Mesothelial cell of epicardium (in vitro differentiated cells): ENCODE measurements at regions not wholly inside any gene's neighbourhood (a gene's known extent, or its start where the extent isn't known, plus 50 kb on each side); places are given as distances from the start of the nearest gene placed in this dataset.

Source experiments
- DNase-seq, 2 experiments: peaks; one replicate each; pipeline ENCODE4 v3.0.0; 2021; ENCODE audit warnings: low spot score in 2 of 2; ENCODE audit not compliant: unreplicated experiment in 2 of 2
- H3K27ac Mint-ChIP-seq: 2 replicates; pipeline ENCODE4 v1.8.0; 2021; ENCODE audit warnings: mixed read lengths
- H3K27me3 Mint-ChIP-seq: 2 replicates; pipeline ENCODE4 v1.8.0; 2021; ENCODE audit warnings: low read depth, mixed read lengths
- H3K36me3 Mint-ChIP-seq: 2 replicates; pipeline ENCODE4 v1.8.0; 2021; ENCODE audit warnings: mixed read lengths
- H3K4me1 Mint-ChIP-seq: 2 replicates; pipeline ENCODE4 v1.8.0; 2021; ENCODE audit warnings: mixed read lengths
- H3K4me3 Mint-ChIP-seq: 2 replicates; pipeline ENCODE4 v1.8.0; 2021; ENCODE audit warnings: mild to moderate bottlenecking, moderate library complexity, mixed read lengths
- H3K9me3 Mint-ChIP-seq: 2 replicates; pipeline ENCODE4 v1.8.0; 2021; ENCODE audit warnings: mixed read lengths
- TF ChIP-seq, protein P1 (sequence below): fragments of 200-600 bp; sonication (generic); IDR thresholded peaks from one replicate; pipeline ENCODE4 v1.5.0; 2021; ENCODE audit warnings: antibody characterized with exemption; ENCODE audit not compliant: unreplicated experiment

DNA sequence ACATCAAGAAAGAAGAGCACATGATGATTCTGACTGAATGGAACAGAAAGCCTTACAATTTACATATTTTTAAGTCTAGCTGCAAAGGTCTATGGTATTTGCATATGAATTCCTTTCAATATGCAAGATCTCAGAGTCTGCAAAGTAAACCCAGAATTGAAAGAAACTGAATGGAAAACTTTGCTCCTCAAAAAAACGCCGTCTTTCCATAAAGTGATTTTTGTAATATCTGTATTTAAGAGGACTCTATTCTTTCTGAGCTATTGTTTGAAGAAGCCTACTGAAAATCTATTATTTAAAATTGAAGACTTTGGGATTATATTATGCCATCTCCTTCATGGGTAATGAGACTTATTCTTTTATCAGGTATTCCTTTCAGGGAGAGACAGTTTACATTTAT is 1894.4 kb downstream of the STIM2 start:
- no peak overlapping the region for H3K27ac Mint-ChIP-seq

DNA sequence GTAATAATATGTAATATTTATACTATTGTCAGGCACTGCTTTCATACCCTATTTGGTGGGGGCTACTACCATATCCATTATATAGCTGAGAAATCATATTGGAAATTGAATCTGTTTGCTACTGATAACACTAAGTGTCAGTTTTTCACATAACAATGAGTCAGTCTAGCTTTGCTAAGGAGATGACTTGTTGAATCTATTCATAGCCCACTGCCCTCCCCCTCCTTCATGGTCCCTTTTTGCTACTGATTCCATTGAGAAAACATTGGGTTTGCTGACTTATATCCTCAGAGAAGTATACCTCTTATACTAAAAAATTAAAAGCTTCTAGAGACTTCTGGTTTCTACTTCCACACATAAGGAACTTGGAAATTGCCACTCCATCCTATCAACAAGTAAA is 1898.4 kb downstream of the STIM2 start:
- Mint-ChIP-seq H3K27me3 (no peaks in the 10 kb centered on the region), H3K36me3 (no peaks in the 10 kb centered on the region), H3K9me3 (peaks cover 8% of the 10 kb centered on the region), H3K27ac (no peak overlapping the region), H3K4me3 (no peak overlapping the region), H3K4me1 (peaks cover 3% of the 10 kb centered on the region)
- TF ChIP-seq, protein P1, sequence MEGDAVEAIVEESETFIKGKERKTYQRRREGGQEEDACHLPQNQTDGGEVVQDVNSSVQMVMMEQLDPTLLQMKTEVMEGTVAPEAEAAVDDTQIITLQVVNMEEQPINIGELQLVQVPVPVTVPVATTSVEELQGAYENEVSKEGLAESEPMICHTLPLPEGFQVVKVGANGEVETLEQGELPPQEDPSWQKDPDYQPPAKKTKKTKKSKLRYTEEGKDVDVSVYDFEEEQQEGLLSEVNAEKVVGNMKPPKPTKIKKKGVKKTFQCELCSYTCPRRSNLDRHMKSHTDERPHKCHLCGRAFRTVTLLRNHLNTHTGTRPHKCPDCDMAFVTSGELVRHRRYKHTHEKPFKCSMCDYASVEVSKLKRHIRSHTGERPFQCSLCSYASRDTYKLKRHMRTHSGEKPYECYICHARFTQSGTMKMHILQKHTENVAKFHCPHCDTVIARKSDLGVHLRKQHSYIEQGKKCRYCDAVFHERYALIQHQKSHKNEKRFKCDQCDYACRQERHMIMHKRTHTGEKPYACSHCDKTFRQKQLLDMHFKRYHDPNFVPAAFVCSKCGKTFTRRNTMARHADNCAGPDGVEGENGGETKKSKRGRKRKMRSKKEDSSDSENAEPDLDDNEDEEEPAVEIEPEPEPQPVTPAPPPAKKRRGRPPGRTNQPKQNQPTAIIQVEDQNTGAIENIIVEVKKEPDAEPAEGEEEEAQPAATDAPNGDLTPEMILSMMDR = no peak
- no peak for DNase-seq

More for the DNA sequence above, 1894.4 kb downstream of the STIM2 start:
- no peak for DNase-seq
- Mint-ChIP-seq H3K4me1 (peaks cover 3% of the 10 kb centered on the region), H3K27me3 (no peaks in the 10 kb centered on the region), H3K36me3 (no peaks in the 10 kb centered on the region), H3K9me3 (no peaks in the 10 kb centered on the region), H3K4me3 (no peak overlapping the region)
- TF ChIP-seq, protein P1 = no peak

DNA sequence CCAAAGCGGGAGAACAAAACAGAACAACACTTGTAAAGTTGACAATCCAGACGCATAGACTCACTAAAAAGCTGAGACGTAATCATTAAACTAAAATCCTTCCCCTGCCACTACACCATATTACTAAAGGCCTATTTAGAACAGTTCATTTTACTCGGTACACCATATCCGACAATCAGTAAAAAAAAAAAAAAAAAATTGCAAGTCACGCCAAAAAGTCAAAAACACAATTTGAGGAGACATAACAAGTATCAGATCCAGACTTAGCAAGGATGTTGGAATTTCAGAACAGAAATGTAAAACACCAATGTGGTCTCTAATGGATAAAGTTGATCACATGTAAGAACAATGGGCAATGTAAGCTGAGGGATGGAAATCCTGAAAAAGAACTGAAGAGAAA is 1899.4 kb downstream of the STIM2 start:
- DNase-seq = no peak
- peaks cover 11% of the 10 kb centered on the region for H3K9me3 Mint-ChIP-seq
- no peaks in the 10 kb centered on the region for H3K36me3 Mint-ChIP-seq
- no peaks in the 10 kb centered on the region for H3K27me3 Mint-ChIP-seq
- no peak overlapping the region for H3K27ac Mint-ChIP-seq
- no peaks in the 10 kb centered on the region for H3K4me1 Mint-ChIP-seq
- no peak overlapping the region for H3K4me3 Mint-ChIP-seq
- TF ChIP-seq, protein P1 = no peak

- H3K27ac Mint-ChIP-seq = no peak overlapping the region
- no peak overlapping the region for H3K4me3 Mint-ChIP-seq
- no peaks in the 10 kb centered on the region for H3K36me3 Mint-ChIP-seq
- no peak for DNase-seq
- H3K27me3 Mint-ChIP-seq = no peaks in the 10 kb centered on the region
- TF ChIP-seq, protein P1 = no peak
- peaks cover 14% of the 10 kb centered on the region for H3K9me3 Mint-ChIP-seq
- peaks cover 26% of the 10 kb centered on the region for H3K4me1 Mint-ChIP-seq
These were observed 1911.4 kb downstream of the STIM2 start for GRCh38 chr4:28772066-28772465.

DNA sequence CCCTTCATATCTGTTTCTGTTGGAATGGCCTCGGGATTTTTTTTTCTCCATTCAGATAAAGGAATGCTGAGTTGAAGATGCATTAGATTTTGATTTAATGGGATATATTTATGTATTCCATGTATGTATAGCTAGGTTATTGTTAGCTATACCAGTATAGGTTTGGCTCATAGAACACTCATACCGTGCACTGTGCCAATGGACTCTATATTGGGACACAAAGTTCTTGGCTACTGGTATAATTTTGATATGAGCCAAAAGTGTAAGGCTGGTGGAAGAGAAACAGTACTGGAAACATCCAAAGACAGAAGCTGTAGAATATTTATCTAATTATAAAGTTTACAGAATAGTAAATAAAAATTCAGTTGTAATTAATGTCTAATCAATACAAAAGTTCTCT is 1912.1 kb downstream of the STIM2 start:
- TF ChIP-seq, protein P1 = no peak
- no peak for DNase-seq
- Mint-ChIP-seq H3K4me3 (no peak overlapping the region), H3K9me3 (peaks cover 6% of the 10 kb centered on the region), H3K4me1 (peaks cover 33% of the 10 kb centered on the region), H3K27me3 (no peaks in the 10 kb centered on the region), H3K36me3 (no peaks in the 10 kb centered on the region), H3K27ac (no peak overlapping the region)

DNA sequence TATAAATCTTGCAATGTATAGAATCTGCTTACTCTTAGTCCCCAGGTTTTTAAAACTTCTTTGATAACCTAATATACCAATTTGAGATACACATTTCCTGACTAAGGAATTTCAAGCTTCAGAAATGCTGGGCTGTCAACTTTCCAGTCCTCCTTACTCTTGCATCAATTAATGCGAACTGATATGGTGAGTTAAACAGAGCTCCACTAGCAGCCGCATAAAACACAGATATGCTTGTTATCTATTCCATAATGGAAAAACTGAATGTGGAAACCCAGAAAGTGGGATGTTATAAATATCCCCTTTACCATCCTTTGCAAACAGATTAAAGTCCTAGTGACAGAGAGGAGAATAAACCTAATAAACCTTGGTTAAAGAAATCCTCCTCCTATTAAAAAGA is 1913.7 kb downstream of the STIM2 start:
- no peaks in the 10 kb centered on the region for H3K9me3 Mint-ChIP-seq
- DNase-seq = no peak
- peak overlapping the region; percentile 56 for H3K27ac Mint-ChIP-seq
- no peaks in the 10 kb centered on the region for H3K36me3 Mint-ChIP-seq
- no peak overlapping the region for H3K4me3 Mint-ChIP-seq
- peaks cover 40% of the 10 kb centered on the region for H3K4me1 Mint-ChIP-seq
- no peaks in the 10 kb centered on the region for H3K27me3 Mint-ChIP-seq
- TF ChIP-seq, protein P1 = no peak
